ENCODE measurements at regions not wholly inside any gene's neighbourhood (a gene's known extent, or its start where the extent isn't known, plus 50 kb on each side); places are given as distances from the start of the nearest gene placed in this dataset.

- TF ChIP-seq CTCF (conservative IDR thresholded peaks at IDR 0.05 in 1 of 2, IDR thresholded peaks at IDR 0.05 in 1 of 2; ENCODE audit: low read depth in 1 of 2, low read length in 2 of 2) (no peak), EZH2 (IDR thresholded peaks at IDR 0.05; ENCODE audit: low read length, missing control alignments) (no peak)
Observed at GRCh38 chr13:84208246-84208910, 326.1 kb upstream of the SLITRK1 start.
